ENCODE measurements at regions not wholly inside any gene's neighbourhood (a gene's known extent, or its start where the extent isn't known, plus 50 kb on each side); places are given as distances from the start of the nearest gene placed in this dataset.
"Not testable (repeated sequence)": the region's sequence is repeated elsewhere in the genome, so short reads cannot be mapped to it uniquely, and the experiment has no call there.

DNA sequence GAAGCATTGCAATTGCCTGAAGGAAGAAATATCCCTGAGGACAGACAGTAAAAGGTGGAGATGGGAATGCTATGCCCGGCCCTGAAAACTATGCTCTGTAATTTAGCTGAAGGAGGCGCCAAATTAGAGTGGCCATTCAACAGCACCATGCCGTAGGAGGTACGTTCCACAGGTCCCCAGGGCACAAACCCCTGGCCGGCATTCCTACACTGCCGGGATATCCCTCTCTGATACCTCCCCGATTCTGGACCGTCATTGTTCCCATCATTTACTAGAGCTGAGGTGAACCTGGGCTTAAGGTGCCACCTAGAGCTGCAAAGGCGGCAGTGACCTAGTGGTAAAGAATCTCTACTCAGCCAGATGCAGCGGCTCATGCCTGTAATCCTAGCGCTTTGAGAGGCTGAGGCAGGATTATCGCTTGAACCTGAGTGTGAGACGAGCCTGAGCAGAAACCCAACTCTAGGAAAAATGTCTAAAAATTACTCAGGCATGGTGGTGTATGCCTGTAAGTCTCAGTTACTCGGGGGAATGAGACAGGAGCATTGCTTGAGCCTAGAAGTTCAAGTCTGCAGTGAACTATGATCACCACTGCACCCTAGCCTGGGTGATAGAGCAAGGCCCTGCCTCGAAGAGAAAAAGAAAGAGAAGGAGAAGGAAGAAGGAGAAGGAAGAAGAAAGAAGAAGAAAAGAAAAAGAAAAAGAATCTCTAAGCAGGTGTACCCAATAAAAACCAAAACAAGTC lies 53.0 kb upstream of the TNKS2 start:
- DNase-seq (ENCODE audit: low spot score): no peak

DNA sequence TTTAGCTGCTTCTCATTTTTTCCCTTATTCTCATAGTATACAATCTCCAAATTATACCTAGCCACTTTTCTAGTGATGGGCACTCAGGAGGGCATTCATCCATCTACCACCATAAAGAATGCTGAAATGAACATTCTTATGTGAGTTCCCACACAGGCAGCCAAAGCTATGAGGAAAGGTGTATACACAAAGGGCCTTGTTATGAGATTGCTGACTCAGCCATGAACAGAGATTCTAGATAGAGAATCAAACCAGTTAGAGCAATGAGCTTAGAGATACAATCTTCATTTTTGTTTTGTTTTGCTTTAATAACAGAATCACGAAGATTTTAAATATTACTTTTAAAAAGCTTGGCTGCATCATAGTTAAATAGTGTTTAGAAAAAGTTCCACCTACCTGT lies 54.8 kb upstream of the TNKS2 start:
- DNase-seq (ENCODE audit: low spot score): no peak

DNA sequence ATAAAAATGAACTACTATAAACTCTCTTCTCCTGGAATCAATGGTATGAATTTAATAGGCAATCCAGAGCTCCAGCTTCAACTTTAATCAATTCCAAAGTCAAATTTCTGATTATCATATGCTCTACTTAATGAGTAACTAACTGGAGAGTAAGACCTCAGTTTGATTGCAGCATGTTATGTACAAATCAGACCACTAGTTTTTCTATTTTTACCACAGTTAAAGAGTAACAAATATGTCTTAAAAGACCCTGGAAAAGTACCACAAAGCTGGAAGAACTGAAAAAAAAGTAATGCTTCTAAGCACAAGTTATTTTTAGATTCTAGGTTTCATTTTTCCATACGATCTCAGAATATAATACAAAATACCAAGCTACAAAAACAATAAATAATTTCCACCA lies 56.0 kb upstream of the TNKS2 start:
- DNase-seq (ENCODE audit: low spot score): no peak

DNA sequence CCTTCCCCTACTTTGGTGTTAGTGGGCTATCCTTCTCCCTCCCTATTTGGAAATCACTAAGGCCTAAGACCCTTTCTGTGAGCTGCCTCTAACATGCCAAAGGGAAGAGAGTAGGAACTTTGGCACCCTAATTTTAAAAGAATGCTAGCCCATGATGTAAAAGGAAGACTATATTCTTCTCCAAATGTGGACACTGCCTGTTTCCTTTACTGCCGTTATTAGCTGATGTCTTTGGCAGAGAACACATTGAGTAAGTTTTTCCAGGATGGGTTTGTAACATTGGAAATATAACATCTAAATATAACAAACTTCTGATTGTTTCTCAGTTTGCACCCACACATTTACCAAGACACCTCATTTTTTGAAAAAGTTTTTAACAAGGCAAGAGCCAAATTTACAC lies 56.9 kb upstream of the TNKS2 start:
- DNase-seq (ENCODE audit: low spot score): no peak

DNA sequence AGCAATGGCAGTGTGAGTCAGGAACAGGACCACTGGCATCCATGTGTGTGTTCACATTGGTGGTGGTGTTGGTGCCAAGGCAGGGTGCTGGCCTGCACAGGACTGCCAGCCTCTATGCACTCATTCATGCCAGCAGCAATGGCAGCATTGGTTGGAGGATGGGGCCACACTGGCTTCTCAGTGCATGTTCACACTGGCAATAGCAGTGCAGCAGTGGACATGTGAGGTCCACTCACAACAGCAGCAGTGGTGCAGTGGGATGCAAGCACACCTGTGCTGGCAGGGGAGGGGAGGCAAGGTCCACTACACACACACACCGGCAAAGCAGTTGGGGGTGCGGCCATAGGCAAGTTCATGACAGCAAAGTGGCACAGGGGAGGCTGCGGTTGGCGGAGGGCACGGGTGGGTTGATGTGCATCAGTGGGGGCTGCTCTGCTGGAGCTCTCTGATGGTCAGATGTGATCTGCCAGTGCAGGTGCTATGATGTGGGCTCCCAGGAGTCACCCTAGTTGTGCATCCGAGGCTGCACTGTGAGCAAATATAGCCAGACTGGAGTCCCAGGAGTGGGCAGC lies 57.8 kb upstream of the TNKS2 start:
- DNase-seq (ENCODE audit: low spot score): no peak

DNA sequence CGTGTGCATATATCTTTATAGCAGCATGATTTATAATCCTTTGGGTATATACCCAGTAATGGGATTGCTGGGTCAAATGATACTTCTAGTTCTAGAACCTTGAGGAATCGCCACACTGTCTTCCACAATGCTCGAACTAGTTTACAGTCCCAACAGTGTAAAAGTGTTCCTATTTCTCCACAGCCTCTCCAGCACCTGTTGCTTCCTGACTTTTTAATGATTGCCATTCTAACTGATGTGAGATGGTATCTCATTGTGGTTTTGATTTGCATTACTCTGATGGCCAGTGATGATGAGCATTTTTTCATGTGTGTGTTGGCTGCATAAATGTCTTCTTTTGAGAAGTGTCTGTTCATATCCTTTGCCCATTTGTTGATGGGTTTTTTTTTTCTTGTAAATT lies 66.0 kb upstream of the TNKS2 start:
- DNase-seq (ENCODE audit: low spot score): not testable (repeated sequence)

DNA sequence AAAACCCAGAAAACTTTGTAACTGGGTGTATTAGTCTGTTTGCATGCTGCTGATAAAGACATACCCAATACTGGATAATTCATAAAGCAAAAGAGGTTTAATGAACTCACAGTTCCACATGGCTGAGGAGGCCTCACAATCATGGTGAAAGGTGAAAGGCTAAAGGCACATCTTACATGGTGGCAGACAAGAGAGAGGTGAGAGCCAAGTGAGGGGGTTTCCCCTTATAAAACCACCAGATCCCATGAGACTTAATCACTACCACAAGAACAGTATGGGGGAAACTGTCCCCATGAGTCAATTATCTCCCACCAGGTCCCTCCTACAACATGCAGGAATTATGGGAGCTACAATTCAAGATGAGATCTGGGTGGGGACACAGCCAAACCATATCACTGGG lies 68.9 kb upstream of the TNKS2 start:
- DNase-seq (ENCODE audit: low spot score): not testable (repeated sequence)

DNA sequence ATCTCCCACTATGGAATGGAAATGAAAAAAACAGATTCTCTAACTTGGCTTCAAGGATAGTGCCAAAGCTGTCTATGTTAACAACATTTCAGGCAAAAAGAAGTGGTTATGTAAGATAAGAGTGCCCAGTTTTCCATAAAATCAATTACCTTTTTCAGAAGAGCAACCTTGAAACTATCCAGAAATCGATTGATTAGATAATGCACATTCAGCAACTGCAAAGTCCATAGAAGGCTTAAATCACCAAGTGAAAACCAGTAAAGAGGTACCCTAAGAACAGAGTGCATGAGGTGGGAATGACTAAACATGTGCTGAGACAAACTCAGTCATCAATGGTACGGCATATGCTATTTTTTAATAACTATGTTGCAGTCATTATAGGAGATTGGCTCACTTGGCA lies 71.9 kb upstream of the TNKS2 start:
- no peak for DNase-seq (ENCODE audit: low spot score)

DNA sequence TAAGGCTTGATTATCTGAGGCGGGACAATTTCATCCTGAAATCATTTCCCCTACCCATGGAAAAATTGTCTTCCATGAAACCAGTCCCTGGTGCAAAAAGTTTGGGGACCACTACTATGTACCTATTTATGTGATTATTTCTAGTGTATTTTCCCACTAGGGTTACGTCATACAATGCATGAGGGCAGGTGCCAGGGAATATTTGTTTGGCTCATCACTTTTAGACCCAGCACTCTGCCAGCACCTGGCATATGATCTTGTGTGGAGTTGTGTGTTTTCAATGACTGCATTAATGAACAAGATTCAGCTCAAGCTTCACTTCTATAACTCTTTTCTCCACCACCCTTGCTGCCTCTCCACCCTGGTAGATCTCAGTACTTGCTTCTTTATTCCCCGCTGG lies 73.3 kb upstream of the TNKS2 start:
- no peak for DNase-seq (ENCODE audit: low spot score)

DNA sequence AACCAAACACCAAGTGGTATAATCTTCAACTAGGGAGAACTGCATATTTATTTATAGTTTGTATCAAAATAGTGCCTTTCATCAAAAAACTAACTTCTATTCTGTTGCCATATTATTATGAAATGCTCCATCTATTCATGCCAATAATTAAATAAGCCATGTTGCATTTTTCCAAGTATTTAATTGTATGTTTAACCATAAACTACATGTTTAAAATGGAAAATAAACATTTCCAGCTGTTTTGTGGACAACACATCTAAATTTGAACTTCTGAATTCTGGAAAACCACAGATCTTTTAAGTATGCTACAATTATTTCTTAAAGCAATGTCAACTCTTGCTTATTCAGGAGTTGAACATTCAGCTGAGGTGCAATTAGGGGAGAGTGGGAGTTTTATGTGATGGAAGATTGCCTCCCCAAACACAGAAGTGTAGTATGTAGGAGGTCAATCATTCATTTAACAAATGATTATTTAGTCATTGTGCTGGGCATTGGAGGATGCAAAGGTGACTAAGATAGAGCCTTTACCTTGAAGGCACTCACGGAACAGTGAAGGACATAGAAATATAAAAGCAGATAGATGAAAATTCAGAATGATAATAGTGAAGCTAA lies 80.7 kb upstream of the PPP1R3C start:
- DNase-seq (ENCODE audit: low spot score): no peak

DNA sequence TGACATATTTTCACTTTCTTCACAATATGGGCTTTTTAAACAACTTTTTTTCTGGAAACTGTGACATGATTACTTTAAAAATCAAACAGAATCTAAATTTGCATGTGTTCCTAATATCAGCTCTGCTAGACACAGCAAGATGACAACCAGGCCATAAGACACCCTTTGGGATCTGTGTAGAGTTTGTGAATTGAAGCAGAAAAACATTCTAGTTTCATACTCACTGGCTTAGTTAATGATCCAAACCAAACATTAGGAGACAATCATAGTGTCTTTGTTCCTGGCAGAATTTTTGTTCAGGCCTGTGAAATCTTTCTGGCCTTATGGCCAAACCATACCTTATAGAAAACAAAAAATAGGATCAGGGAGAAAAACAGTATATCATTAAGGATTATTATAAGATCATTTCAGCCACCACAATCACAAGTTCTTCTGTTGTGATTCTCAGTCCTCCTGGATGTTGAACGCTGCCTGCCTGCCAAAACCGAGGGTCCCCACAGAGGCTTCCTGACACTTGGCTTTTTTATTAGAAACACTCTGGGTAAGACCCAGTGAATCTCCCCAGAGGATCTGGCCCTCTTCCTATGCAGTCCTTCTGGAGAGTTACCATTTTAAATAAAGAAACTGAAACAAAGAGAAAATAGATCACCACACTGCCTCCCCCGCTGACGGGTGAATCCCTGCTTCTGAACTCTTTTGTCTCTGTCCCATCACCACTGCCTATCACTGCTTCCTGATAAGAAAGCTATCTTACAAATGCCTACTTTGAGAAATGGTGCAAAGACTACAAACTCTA lies 79.2 kb upstream of the PPP1R3C start:
- DNase-seq (ENCODE audit: low spot score): no peak

DNA sequence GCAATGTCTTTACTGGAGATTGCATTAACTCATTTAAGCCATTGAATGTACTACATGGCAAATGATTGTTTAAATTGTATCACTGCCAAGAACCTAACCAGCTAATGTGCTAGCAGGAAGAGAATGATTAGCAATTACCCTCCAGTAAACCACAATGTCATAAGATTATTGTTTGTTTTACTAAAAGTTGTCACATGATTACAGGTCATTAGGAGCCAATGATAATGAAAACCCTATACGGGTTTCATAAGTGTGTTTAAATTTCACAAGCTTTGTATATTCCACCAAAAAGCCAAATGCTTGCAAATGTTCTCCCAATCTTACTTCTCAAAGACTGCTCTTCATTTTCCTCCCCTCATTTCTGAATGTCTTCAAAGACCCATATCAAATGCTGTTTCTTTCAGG lies 76.5 kb upstream of the PPP1R3C start:
- no peak for DNase-seq (ENCODE audit: low spot score)

DNA sequence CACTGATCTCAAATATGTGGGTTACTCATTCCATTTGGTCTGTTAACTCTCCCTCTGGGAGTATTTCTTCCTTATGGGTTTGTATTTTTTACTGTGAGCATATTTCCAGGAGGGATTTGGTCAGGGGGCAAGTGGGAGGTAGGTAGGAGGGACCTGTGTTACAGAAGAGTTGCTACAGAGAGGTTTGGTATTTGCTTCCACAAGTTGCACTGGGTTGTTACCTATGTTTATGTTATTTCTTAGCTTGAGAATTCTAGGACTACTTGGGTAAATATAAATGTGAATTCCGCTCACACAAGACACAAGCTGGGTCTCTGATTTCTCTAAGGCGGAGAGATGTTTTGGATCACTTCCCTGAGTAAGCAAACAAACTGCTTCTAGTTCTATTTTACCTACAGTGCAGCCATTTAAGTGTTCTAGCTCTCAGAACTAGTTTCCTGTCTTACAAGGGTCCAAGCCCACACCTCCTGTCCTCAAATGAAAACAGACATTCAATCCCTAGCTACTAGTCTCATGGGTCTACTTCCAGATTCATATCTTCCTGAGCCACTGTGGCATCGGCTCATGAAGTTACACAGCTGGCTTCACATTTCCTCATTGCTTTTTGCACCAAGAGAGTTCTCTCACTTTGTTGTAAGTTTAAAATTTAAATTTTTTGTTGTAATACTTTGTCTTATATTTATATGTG lies 75.4 kb upstream of the PPP1R3C start:
- no peak for DNase-seq (ENCODE audit: low spot score)

DNA sequence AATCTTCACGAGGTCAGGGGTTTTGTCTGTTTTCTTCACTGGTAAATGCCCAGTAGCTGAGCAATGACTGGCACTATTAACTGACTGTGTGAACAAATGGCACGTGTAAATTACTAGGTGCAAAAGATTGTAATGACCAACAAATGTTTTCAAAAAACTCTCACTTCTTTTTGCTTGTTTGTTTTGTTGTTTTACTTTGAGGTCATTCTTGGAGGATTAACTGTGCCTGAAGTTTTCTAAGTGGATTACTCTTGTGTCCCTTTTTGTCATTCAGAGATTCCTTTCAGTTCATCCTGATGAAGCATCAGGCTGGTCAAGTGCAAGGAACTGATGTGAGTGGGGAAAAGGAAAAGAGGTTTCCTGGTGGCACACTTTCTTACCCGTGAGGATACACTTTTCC lies 74.4 kb upstream of the PPP1R3C start:
- no peak for DNase-seq (ENCODE audit: low spot score)

DNA sequence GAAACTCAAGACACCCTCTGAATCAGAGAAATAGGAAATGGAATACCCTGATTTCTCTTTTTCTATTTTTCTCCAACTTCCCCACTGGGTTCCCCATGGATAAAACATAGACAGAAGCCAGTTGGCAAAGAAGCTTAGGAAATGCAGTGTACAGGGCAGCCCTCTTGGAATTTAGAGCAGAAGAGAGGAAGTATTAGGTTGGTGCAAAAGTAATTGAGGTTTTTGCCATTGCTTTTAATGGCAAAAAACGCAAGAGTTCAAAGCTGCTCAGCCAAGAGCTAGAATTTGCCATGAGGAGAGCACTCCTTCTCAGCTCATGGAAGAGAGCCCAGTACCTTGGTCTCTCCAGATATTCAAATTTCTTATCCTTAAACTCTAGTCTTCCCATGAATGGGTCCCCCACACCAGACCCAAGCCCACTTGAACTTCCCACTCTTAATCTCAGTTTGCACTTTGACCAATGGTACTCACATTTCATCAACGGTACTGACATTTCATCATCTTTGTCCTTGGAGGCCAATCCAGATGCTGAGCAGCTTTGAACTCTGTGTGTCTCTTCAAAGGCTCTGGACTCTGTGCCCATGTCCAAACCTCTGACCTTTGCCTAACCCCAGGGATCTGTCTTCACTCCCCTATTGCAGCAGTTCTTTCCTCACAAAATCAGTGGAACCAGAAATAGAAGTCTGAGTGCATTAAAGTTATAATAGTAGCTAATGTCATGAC lies 73.2 kb upstream of the PPP1R3C start:
- no peak for DNase-seq (ENCODE audit: low spot score)

DNA sequence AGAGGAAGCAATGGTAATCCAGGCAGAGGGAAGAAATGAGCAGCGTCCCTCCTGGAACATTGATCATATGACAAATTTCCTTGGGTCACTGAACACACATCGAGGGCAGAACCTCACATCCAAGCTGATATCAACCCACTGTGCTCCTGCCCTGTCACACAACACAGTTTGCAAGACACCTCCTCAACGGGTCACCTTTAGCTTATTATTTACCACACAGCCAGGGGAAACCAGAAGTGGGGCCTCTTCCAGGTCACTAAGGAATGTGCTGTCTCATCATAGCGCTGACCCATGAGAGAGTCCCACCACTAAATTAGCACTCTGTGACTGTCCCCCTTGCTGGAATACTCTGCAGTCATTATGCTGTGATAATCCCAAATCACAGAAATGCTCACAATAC lies 69.7 kb upstream of the PPP1R3C start:
- DNase-seq (ENCODE audit: low spot score): no peak

DNA sequence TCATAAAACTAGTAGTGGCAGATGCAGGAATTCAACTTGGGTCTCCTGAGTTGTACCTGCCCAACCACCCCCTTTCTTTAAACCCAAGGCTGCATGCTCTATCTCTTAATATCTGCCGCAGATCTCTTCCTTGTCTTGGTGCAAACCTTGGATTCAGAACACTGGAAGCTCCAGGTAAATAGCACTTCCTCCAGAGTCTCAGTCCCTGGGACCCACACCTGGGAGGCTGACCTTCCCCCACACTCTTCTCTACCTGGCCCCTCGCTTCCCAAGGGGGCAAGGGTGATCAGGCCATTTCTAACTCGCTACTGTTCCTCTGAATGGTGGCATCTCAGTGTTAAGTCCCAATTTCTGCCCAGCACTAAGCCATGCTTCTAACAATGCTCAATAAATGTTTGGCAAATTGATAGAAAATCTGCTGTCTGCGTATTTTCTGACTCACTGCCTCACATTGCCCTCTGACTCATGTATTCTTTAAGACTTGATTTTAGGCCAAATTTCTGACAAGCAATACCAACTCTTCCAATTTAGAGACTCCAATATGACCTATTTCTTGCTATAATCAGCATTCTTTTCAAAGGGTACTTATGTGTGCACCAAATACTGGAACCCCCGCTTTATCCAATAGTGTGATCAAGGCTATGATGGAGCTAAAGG lies 68.0 kb upstream of the PPP1R3C start:
- peak; percentile 55 for DNase-seq (ENCODE audit: low spot score)

DNA sequence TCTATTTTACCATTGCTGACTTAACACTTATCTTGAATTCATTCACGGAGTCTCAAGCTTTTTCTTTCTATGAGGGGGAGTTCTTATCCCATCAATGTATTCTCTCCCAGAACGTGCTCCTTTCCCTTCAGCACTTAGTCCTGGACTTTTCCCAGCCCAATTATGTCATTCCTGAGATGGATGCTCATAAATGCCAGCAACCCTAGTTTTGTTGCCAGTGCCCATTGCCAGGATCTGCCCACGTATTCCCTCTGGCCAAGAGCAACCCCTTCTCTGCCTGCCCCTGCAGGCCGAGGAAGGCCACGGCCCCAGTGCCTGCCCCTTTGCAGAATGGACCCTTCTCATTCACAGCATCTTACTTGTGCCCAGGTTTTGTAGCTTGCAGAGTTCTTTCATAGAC lies 67.4 kb upstream of the PPP1R3C start:
- DNase-seq (ENCODE audit: low spot score): peak; percentile 11

DNA sequence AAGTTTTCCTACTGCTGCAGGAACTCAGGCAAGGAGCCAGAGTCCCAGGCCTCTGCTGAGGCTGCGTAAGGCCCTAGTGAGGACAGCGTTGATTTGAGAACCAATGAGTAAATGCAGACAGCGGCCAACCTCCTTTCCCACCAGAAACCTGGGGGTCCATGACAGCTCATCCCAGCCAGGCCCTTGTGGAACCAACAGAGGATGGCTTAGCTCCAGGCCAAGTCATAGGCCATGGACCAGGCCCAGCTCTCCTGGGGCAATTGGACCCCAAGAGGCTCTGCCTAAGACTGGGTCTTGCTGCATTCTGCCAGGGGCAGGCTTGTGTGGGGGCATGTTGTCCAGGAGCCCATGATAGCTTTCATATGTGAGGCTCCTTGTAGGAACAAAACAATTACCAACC lies 65.4 kb upstream of the PPP1R3C start:
- DNase-seq (ENCODE audit: low spot score): no peak

DNA sequence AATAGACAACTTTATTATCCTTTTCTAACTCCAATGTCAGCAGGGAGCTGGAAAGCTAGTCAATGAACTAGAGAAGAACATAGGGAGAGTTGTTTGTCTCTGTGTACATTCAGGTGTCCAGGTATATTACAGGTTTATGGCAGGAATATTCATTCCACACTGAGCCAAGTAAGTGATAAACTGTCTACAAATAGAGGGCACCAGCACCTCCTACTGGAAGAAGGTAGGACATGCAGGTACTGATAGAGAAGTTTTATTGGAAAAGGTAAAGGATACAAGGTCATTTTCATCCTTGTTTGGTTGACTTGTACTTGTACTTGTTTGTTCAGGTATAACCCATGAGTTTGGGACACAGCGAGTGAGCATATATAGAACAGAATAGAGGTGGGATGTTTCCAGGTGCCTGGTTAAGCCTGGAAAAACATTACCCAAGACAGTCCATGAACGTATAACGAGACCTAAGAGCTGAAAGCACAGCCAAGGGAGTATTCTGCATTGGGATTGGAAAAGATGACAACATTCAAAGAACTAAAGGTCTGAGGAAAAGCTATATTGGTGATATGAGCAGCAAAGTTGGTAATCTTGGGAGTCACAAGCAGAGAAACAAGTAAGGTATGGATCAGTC lies 61.4 kb upstream of the PPP1R3C start:
- DNase-seq (ENCODE audit: low spot score): peak; percentile 54

DNA sequence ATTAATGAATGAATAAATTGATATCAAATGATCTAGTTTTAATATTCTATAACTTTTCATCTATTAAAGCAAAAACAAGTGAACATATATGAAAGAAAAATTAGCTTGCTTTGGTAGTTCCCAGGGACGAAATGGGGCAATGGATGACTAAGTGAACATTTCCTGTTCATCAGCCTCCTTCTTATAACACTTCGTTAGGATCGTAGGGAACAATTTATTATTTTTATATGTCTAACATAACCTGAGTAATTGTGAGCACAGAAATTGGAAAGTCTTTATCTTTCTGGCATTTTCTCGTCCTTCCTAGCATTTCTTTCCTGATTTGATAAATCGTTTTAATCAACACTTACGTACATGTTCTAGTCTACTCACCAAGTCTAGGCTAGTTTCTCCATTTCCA lies 59.1 kb upstream of the PPP1R3C start:
- DNase-seq (ENCODE audit: low spot score): no peak
